Testis (tissue), 2 donors: ENCODE measurements at regions not wholly inside any gene's neighbourhood (a gene's known extent, or its start where the extent isn't known, plus 50 kb on each side); places are given as distances from the start of the nearest gene placed in this dataset.
A peak's percentile ranks its signal among the peaks of the same experiment; 100 is the strongest.

Experiments used
- DNase-seq: peaks from one replicate; pipeline ENCODE4 v3.0.0-alpha.2; 2019
- H3K27ac ChIP-seq, 2 donors: fragments of 200-600 bp; sonication (generic); one replicate each; pipeline ENCODE4 v1.5.1; 2019
- H3K27me3 ChIP-seq: fragments of 200-600 bp; sonication (generic); one replicate; pipeline ENCODE4 v1.5.1; 2019
- H3K36me3 ChIP-seq: fragments of 200-600 bp; sonication (generic); one replicate; pipeline ENCODE4 v1.5.1; 2017; ENCODE audit warnings: low read depth; ENCODE audit errors: missing control alignments
- H3K4me1 ChIP-seq: fragments of 200-600 bp; sonication (generic); one replicate; pipeline ENCODE4 v1.5.1; 2019
- H3K4me3 ChIP-seq, 2 donors: fragments of 200-600 bp; sonication (generic); one replicate each; pipeline ENCODE4 v1.5.1; 2017 to 2019
- H3K9me3 ChIP-seq: fragments of 200-600 bp; sonication (generic); one replicate; pipeline ENCODE4 v1.5.1; 2017
- POLR2A ChIP-seq: fragments of 450-650 bp; IDR thresholded peaks from one replicate; pipeline ENCODE4 v1.6.1; 2017; ENCODE audit warnings: antibody characterized with exemption, mild to moderate bottlenecking, moderate library complexity
- WGBS, 2 donors: methylation state at CpG; one replicate each; pipeline ENCODE4 v1.1.5; 2018; 5-methylcytosine and 5-hydroxymethylcytosine counted together
- intact Hi-C: fragments of 100-400 bp; cut with DNase I; formaldehyde crosslinking; loops from one replicate; pipeline ENCODE4 v1.15.1; 2023; ENCODE audit warnings: low total_unique reads
- TF ChIP-seq, protein P1 (sequence below), 3 experiments: fragments of 450-650 bp in 2 of 3; fragments of 200-600 bp in 1 of 3; sonication (generic) in 1 of 3; IDR thresholded peaks; one replicate each; pipeline ENCODE4 v1.5.1; 2016 to 2019; ENCODE audit warnings: antibody characterized with exemption in 3 of 3, mild to moderate bottlenecking in 2 of 3, moderate library complexity in 1 of 3

GRCh38 chr11:104526006-104526405, 362.1 kb upstream of the PDGFD start:
- Histone ChIP-seq H3K27ac (peak overlapping the region in 1 of 2 donors; percentile 4), H3K27me3 (no peaks in the 10 kb centered on the region), H3K4me1 (no peaks in the 10 kb centered on the region), H3K36me3 (no peaks in the 10 kb centered on the region), H3K4me3 (no peak overlapping the region), H3K9me3 (no peaks in the 10 kb centered on the region)
- TF ChIP-seq POLR2A, result no peak
- 25 to 31% methylated on average over 2 of the region's 2 CpGs for WGBS, 2 donors
- intact Hi-C loops, result no loop called here
- no peak for DNase-seq

DNA sequence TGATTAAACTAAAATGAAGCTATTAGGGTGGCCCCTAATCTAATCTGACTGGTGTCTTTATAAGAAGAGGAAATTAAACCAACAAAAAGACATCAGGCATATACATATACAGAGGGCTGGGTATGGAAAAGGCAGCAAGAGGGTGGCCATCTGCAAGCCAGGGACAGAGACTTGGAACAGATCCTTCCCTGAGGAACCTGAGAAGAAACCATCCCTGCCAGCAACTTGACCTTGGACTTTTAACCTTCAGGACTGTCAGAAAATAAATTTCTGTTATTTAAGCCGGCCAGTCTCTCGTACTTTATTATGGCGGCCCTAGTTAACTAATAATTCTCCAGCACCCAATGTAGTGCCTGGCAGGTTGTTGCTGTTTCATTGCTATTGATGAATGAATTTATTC, 361.5 kb upstream of the PDGFD start:
- H3K4me3 ChIP-seq, result no peak overlapping the region
- WGBS, 2 donors, result 25 to 33% methylated on average over 3 of the region's 3 CpGs
- TF ChIP-seq, protein P1, sequence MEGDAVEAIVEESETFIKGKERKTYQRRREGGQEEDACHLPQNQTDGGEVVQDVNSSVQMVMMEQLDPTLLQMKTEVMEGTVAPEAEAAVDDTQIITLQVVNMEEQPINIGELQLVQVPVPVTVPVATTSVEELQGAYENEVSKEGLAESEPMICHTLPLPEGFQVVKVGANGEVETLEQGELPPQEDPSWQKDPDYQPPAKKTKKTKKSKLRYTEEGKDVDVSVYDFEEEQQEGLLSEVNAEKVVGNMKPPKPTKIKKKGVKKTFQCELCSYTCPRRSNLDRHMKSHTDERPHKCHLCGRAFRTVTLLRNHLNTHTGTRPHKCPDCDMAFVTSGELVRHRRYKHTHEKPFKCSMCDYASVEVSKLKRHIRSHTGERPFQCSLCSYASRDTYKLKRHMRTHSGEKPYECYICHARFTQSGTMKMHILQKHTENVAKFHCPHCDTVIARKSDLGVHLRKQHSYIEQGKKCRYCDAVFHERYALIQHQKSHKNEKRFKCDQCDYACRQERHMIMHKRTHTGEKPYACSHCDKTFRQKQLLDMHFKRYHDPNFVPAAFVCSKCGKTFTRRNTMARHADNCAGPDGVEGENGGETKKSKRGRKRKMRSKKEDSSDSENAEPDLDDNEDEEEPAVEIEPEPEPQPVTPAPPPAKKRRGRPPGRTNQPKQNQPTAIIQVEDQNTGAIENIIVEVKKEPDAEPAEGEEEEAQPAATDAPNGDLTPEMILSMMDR (IDR thresholded peaks at IDR 0.05), result no peak
- no peak for TF ChIP-seq POLR2A
- H3K27me3 ChIP-seq, result no peaks in the 10 kb centered on the region
- no peaks in the 10 kb centered on the region for H3K9me3 ChIP-seq
- H3K27ac ChIP-seq, result peak overlapping the region in 1 of 2 donors; percentile 4
- no peaks in the 10 kb centered on the region for H3K4me1 ChIP-seq
- no peaks in the 10 kb centered on the region for H3K36me3 ChIP-seq
- DNase-seq, result peak; percentile 19
- intact Hi-C loops, result no loop called here

GRCh38 chr11:104524254-104524653, 360.3 kb upstream of the PDGFD start:
- TF ChIP-seq, protein P1 (IDR thresholded peaks at IDR 0.05), result no peak
- no peak for TF ChIP-seq POLR2A
- no peaks in the 10 kb centered on the region for H3K36me3 ChIP-seq
- intact Hi-C loops, result no loop called here
- H3K9me3 ChIP-seq, result no peaks in the 10 kb centered on the region
- H3K4me3 ChIP-seq, result no peak overlapping the region
- no peaks in the 10 kb centered on the region for H3K27me3 ChIP-seq
- no peak for DNase-seq
- H3K27ac ChIP-seq, result no peak overlapping the region
- H3K4me1 ChIP-seq, result no peaks in the 10 kb centered on the region

GRCh38 chr11:104523611-104524010, 359.7 kb upstream of the PDGFD start:
- intact Hi-C loops, result no loop called here
- Histone ChIP-seq H3K4me1 (no peaks in the 10 kb centered on the region), H3K4me3 (no peak overlapping the region), H3K27me3 (no peaks in the 10 kb centered on the region), H3K9me3 (no peaks in the 10 kb centered on the region), H3K27ac (no peak overlapping the region), H3K36me3 (no peaks in the 10 kb centered on the region)
- no peak for DNase-seq
- WGBS, 2 donors, result 61 to 70% methylated on average over 1 of the region's 1 CpG
- TF ChIP-seq POLR2A, result no peak
- TF ChIP-seq, protein P1 (IDR thresholded peaks at IDR 0.05), result no peak

GRCh38 chr11:104522650-104523049, 358.7 kb upstream of the PDGFD start:
- DNase-seq, result no peak
- Histone ChIP-seq H3K36me3 (no peaks in the 10 kb centered on the region), H3K27ac (no peak overlapping the region), H3K4me3 (no peak overlapping the region), H3K9me3 (no peaks in the 10 kb centered on the region), H3K4me1 (no peaks in the 10 kb centered on the region), H3K27me3 (no peaks in the 10 kb centered on the region)
- intact Hi-C loops, result no loop called here
- no peak for TF ChIP-seq POLR2A
- TF ChIP-seq, protein P1 (IDR thresholded peaks at IDR 0.05), result no peak
